H9 (cell line): ENCODE measurements at regions not wholly inside any gene's neighbourhood (a gene's known extent, or its start where the extent isn't known, plus 50 kb on each side); places are given as distances from the start of the nearest gene placed in this dataset.

Experiments
- DNase-seq: peaks from one replicate; pipeline ENCODE4 v3.0.0-alpha.2; 2017
- H2AFZ ChIP-seq: one replicate; pipeline ENCODE4 v1.6.1; 2013; ENCODE audit warnings: mild to moderate bottlenecking, low read length, control low read depth, moderate library complexity
- H2AK5ac ChIP-seq: 2 replicates; pipeline ENCODE4 v1.6.1; 2013; ENCODE audit warnings: low read length, control low read depth, mixed read lengths; ENCODE audit not compliant: insufficient read length
- H2BK120ac ChIP-seq: one replicate; pipeline ENCODE4 v1.6.1; 2013; ENCODE audit warnings: low read depth, mild to moderate bottlenecking, low read length, control low read depth, inconsistent platforms; ENCODE audit not compliant: poor library complexity, severe bottlenecking
- H2BK12ac ChIP-seq: 2 replicates; pipeline ENCODE4 v1.6.1; 2013; ENCODE audit warnings: low read length, control low read depth, mixed read lengths, low read depth; ENCODE audit not compliant: insufficient read length
- H2BK15ac ChIP-seq: 2 replicates; pipeline ENCODE4 v1.6.1; 2013; ENCODE audit warnings: low read depth, low read length, control low read depth
- H2BK20ac ChIP-seq: one replicate; pipeline ENCODE4 v1.6.1; 2013; ENCODE audit warnings: low read depth, mild to moderate bottlenecking, low read length, control low read depth, inconsistent platforms; ENCODE audit not compliant: poor library complexity, severe bottlenecking
- H2BK5ac ChIP-seq: 2 replicates; pipeline ENCODE4 v1.6.1; 2013; ENCODE audit warnings: low read length, control low read depth, mixed read lengths; ENCODE audit not compliant: insufficient read length
- H3K14ac ChIP-seq: 2 replicates; pipeline ENCODE4 v1.6.1; 2013; ENCODE audit warnings: low read length, control low read depth; ENCODE audit not compliant: insufficient read depth
- H3K18ac ChIP-seq: 2 replicates; pipeline ENCODE4 v1.6.1; 2013; ENCODE audit warnings: low read depth, mild to moderate bottlenecking, mixed read lengths, low read length, control low read depth; ENCODE audit not compliant: insufficient read length
- H3K23ac ChIP-seq: 2 replicates; pipeline ENCODE4 v1.6.1; 2013; ENCODE audit warnings: low read length, control low read depth, mixed read lengths, low read depth; ENCODE audit not compliant: insufficient read length
- H3K23me2 ChIP-seq: 2 replicates; pipeline ENCODE4 v1.6.1; 2013; ENCODE audit warnings: low read depth, mild to moderate bottlenecking, mixed read lengths, low read length, control low read depth; ENCODE audit not compliant: insufficient read length, poor library complexity, severe bottlenecking
- H3K27ac ChIP-seq: 2 replicates; pipeline ENCODE4 v1.5.1; 2013; ENCODE audit warnings: low read length, control low read depth, mixed read lengths, low read depth; ENCODE audit not compliant: insufficient read length
- H3K27me3 ChIP-seq: 2 replicates; pipeline ENCODE4 v1.6.1; 2013; ENCODE audit warnings: low read length, control low read depth, inconsistent platforms; ENCODE audit not compliant: insufficient read depth
- H3K4ac ChIP-seq: 2 replicates; pipeline ENCODE4 v1.6.1; 2013; ENCODE audit warnings: low read depth, mild to moderate bottlenecking, control low read depth, inconsistent platforms, low read length, moderate library complexity
- H3K4me1 ChIP-seq: 2 replicates; pipeline ENCODE4 v1.6.1; 2013; ENCODE audit warnings: low read length, control low read depth, inconsistent platforms; ENCODE audit not compliant: insufficient read depth
- H3K4me2 ChIP-seq: 2 replicates; pipeline ENCODE4 v1.6.1; 2013; ENCODE audit warnings: low read length, control low read depth, mixed read lengths; ENCODE audit not compliant: insufficient read length, insufficient read depth
- H3K56ac ChIP-seq: 2 replicates; pipeline ENCODE4 v1.6.1; 2013; ENCODE audit warnings: low read depth, mild to moderate bottlenecking, mixed read lengths, low read length, control low read depth; ENCODE audit not compliant: insufficient read length
- H3K79me1 ChIP-seq: 2 replicates; pipeline ENCODE4 v1.6.1; 2013; ENCODE audit warnings: low read depth, mild to moderate bottlenecking, moderate library complexity, low read length, control low read depth, inconsistent platforms; ENCODE audit not compliant: insufficient read depth, poor library complexity, severe bottlenecking
- H3K79me2 ChIP-seq: 2 replicates; pipeline ENCODE4 v1.6.1; 2013; ENCODE audit warnings: low read length, control low read depth, inconsistent platforms; ENCODE audit not compliant: insufficient read depth
- H3K9ac ChIP-seq: 2 replicates; pipeline ENCODE4 v1.6.1; 2013; ENCODE audit warnings: low read length, control low read depth, mixed read lengths; ENCODE audit not compliant: insufficient read length; ENCODE audit errors: extremely low read depth
- H3K9me3 ChIP-seq: one replicate; pipeline ENCODE4 v1.6.1; 2013; ENCODE audit warnings: low read depth, low read length, inconsistent platforms; ENCODE audit not compliant: control insufficient read depth
- H3T11ph ChIP-seq: one replicate; pipeline ENCODE4 v1.6.1; 2013; ENCODE audit warnings: mild to moderate bottlenecking, low read length, control low read depth, inconsistent platforms
- H4K20me1 ChIP-seq: one replicate; pipeline ENCODE4 v1.6.1; 2013; ENCODE audit not compliant: control insufficient read depth, insufficient read length, insufficient read depth
- H4K5ac ChIP-seq: 2 replicates; pipeline ENCODE4 v1.6.1; 2013; ENCODE audit warnings: low read depth, mild to moderate bottlenecking, mixed read lengths, low read length, control low read depth; ENCODE audit not compliant: insufficient read length
- H4K8ac ChIP-seq: replicated peaks from 2 replicates; pipeline ENCODE4 v1.6.1; 2013; ENCODE audit warnings: low read length, control low read depth, mixed read lengths, low read depth; ENCODE audit not compliant: insufficient read length
- H4K91ac ChIP-seq: 2 replicates; pipeline ENCODE4 v1.6.1; 2013; ENCODE audit warnings: low read depth, mild to moderate bottlenecking, moderate library complexity, mixed read lengths, low read length, control low read depth; ENCODE audit not compliant: insufficient read length
- H3K27ac Mint-ChIP-seq, 3 experiments: 2 replicates in 2 of 3; 3 replicates in 1 of 3; pipeline ENCODE4 v1.8.0; 2020 to 2021; ENCODE audit warnings: mixed read lengths in 3 of 3, mild to moderate bottlenecking in 1 of 3, moderate library complexity in 1 of 3
- H3K27me3 Mint-ChIP-seq: 2 replicates; pipeline ENCODE4 v1.8.0; 2021; ENCODE audit warnings: low read depth, mild to moderate bottlenecking, moderate library complexity, mixed read lengths
- H3K36me3 Mint-ChIP-seq, 3 experiments: 2 replicates in 2 of 3; 3 replicates in 1 of 3; pipeline ENCODE4 v1.8.0; 2020 to 2021; ENCODE audit warnings: low read depth in 3 of 3, mixed read lengths in 3 of 3; ENCODE audit not compliant: insufficient read depth in 1 of 3
- H3K4me1 Mint-ChIP-seq, 2 experiments: 2 replicates each; pipeline ENCODE4 v1.8.0; 2020; ENCODE audit warnings: mixed read lengths in 2 of 2
- H3K4me3 Mint-ChIP-seq, 2 experiments: 2 replicates in 1 of 2; 3 replicates in 1 of 2; pipeline ENCODE4 v1.8.0; 2020 to 2021; ENCODE audit warnings: mild to moderate bottlenecking in 2 of 2, mixed read lengths in 2 of 2, moderate library complexity in 1 of 2
- H3K9me3 Mint-ChIP-seq, 2 experiments: 2 replicates in 1 of 2; 3 replicates in 1 of 2; pipeline ENCODE4 v1.8.0; 2020; ENCODE audit warnings: mild to moderate bottlenecking in 2 of 2, mixed read lengths in 2 of 2, moderate library complexity in 1 of 2
- CTCF ChIP-seq: fragments of 200-600 bp; sonication (generic); conservative IDR thresholded peaks from 3 replicates; pipeline ENCODE4 v1.8.0; 2021; ENCODE audit warnings: antibody characterized with exemption, mild to moderate bottlenecking
- WGBS: extraction: QIAGEN DNeasy Blood & Tissue Kit; methylation state at CpG from one replicate; pipeline ENCODE4 v1.1.7; 2013; ENCODE audit warnings: missing lambda C conversion rate, low lambda C conversion rate, mixed read lengths; ENCODE audit not compliant: insufficient read length; ENCODE audit errors: extremely low coverage; 5-methylcytosine and 5-hydroxymethylcytosine counted together

- H3K36me3 Mint-ChIP-seq = peaks cover 0 to 6% (median 0%) of the 10 kb centered on the region in 3 experiments; a peak in 2 of 7 replicates
- Histone ChIP-seq H2AFZ (no peak overlapping the region), H3K4me1 (peaks cover 9% of the 10 kb centered on the region; the same call in 1 of the 2 replicates), H3K79me1 (no peaks in the 10 kb centered on the region), H4K91ac (no peak overlapping the region), H3K9ac (no peak overlapping the region), H3K18ac (no peak overlapping the region), H4K5ac (no peak overlapping the region), H3K9me3 (no peaks in the 10 kb centered on the region), H2BK5ac (no peak overlapping the region), H4K8ac (no peak overlapping the region), H3K4me2 (no peak overlapping the region), H2BK120ac (no peak overlapping the region), H3K79me2 (no peaks in the 10 kb centered on the region), H2BK20ac (no peak overlapping the region), H3K23ac (no peak overlapping the region), H3K56ac (no peak overlapping the region), H3K23me2 (no peaks in the 10 kb centered on the region), H3K4ac (no peak overlapping the region), H3K27me3 (no peaks in the 10 kb centered on the region), H2AK5ac (no peak overlapping the region), H2BK15ac (no peak overlapping the region), H3K27ac (no peak overlapping the region), H4K20me1 (no peaks in the 10 kb centered on the region), H2BK12ac (no peak overlapping the region), H3T11ph (no peak overlapping the region), H3K14ac (no peak overlapping the region)
- TF ChIP-seq CTCF = no peak
- H3K9me3 Mint-ChIP-seq = peaks cover 0 to 7% of the 10 kb centered on the region in 2 experiments; a peak in 1 of 5 replicates
- DNase-seq = no peak
- no peak overlapping the region for H3K4me3 Mint-ChIP-seq
- H3K4me1 Mint-ChIP-seq = peaks cover 38 to 45% of the 10 kb centered on the region in 2 experiments
- WGBS = no CpG with 5 or more reads among the region's 2 CpGs
- 0 out of 7 replicates have a peak overlapping the region, but pooled peaks of 1 of the 3 experiments have one; percentile 67 for H3K27ac Mint-ChIP-seq
- H3K27me3 Mint-ChIP-seq = no peaks in the 10 kb centered on the region
Observed at GRCh38 chr1:239806897-239807296, 284.8 kb upstream of the FMN2 start.
